ENCODE measurements at regions not wholly inside any gene's neighbourhood (a gene's known extent, or its start where the extent isn't known, plus 50 kb on each side); places are given as distances from the start of the nearest gene placed in this dataset.

DNA sequence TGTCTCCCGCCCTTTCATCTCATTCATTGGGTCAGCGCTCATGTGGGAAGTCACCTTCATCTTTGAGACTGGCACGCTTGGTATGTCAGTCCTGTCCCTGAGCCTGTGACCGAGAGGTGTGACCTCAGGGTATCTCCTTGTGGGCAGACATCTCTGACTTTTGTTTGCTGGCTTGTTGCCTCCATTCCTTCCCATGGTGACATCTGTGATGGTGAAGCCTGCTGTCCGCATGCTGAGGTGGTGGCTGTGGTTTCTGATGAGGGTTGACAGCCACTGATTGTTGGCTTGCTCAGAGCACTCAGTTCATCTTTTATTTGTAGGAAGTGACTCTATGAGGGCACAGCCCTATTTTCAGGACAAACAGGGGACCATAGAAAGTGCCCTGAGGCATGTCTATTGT, 139.2 kb downstream of the SLC4A3 start:
- TF ChIP-seq POLR2A (IDR thresholded peaks at IDR 0.05) (no peak), CTCF (IDR thresholded peaks at IDR 0.05) (no peak)
